HEK293 (cell line): ENCODE measurements at regions not wholly inside any gene's neighbourhood (a gene's known extent, or its start where the extent isn't known, plus 50 kb on each side); places are given as distances from the start of the nearest gene placed in this dataset.

Experiments
- ZNF121 ChIP-seq: fragments of 450-650 bp; formaldehyde crosslinking; IDR thresholded peaks from 2 replicates; pipeline ENCODE4 v1.5.1; 2016; ENCODE audit warnings: missing biosample characterization, missing genetic modification characterization
- ZNF239 ChIP-seq: fragments of 450-650 bp; formaldehyde crosslinking; IDR thresholded peaks from 2 replicates; pipeline ENCODE4 v1.5.1; 2016; ENCODE audit warnings: missing biosample characterization, missing genetic modification characterization
- ZNF324 ChIP-seq: fragments of 450-650 bp; formaldehyde crosslinking; IDR thresholded peaks from 2 replicates; pipeline ENCODE4 v1.5.1; 2016; ENCODE audit warnings: missing biosample characterization, missing genetic modification characterization

GRCh38 chr1:201740670-201741111, 88.3 kb upstream of the IPO9 start:
- TF ChIP-seq ZNF239 (no peak), ZNF121 (no peak), ZNF324 (tag by site-specific recombination) (no peak)
